HCT116 (cell line): ENCODE measurements at regions not wholly inside any gene's neighbourhood (a gene's known extent, or its start where the extent isn't known, plus 50 kb on each side); places are given as distances from the start of the nearest gene placed in this dataset.

Experiments
- ATAC-seq: fragments of 200-7000 bp; cut with Tn5 transposase; 2 replicates; pipeline ENCODE4 v1.9.1; 2020; ENCODE audit warnings: mild to moderate bottlenecking, moderate library complexity
- BruUV-seq: library from RNA; stranded (reverse); fragments of 400-500 nt; replicated peaks from 2 replicates; lab custom pipeline; 2021; lab: Mats Ljungman, UMichigan
- CTCF ChIA-PET: fragments of 300-600 bp; sonication (Branson Sonifier 250); formaldehyde crosslinking; loops from one replicate; lab custom pipeline; 2021; ENCODE audit warnings: antibody characterized with exemption; lab: Charles Lee
- POLR2A ChIA-PET: fragments of 300-600, 350-600 bp; sonication (Branson Sonifier 250); formaldehyde crosslinking; loops from one replicate; lab custom pipeline; 2021; ENCODE audit warnings: antibody characterized with exemption; lab: Charles Lee
- RAD21 ChIA-PET, 2 experiments: fragments of 300-600 bp; sonication (Branson Sonifier 250); formaldehyde crosslinking; loops; one replicate each; lab custom pipeline; 2023; ENCODE audit warnings: low total read pairs in 2 of 2; ENCODE audit not compliant: uncharacterized antibody in 2 of 2, unreplicated experiment in 2 of 2, low non-redundant PET in 1 of 2; lab: Charles Lee
- DNase-seq: peaks from one replicate; pipeline ENCODE4 v3.0.0-alpha.2; 2010; ENCODE audit warnings: low read depth, low spot score
- H2AFZ ChIP-seq: fragments of 200-600 bp; shearing (Covaris generic), sonication (generic); 2 replicates; pipeline ENCODE4 v1.6.1; 2017; ENCODE audit warnings: low read depth, mixed run types, mixed read lengths, antibody characterized with exemption, low read length; ENCODE audit not compliant: poor library complexity, severe bottlenecking
- H3K27ac ChIP-seq: 2 replicates; pipeline ENCODE4 v1.5.1; 2012; ENCODE audit warnings: low read depth, low read length
- H3K27me3 ChIP-seq: fragments of 200-600 bp; sonication (generic); 2 replicates; pipeline ENCODE4 v1.6.1; 2016; ENCODE audit warnings: mixed run types, low read length, mixed read lengths; ENCODE audit not compliant: insufficient read depth
- H3K36me3 ChIP-seq, 2 experiments: fragments of 200-500 bp in 1 of 2; fragments of 200-600 bp in 1 of 2; sonication (Bioruptor generic) in 1 of 2; sonication (generic) in 1 of 2; 2 replicates each; pipeline versions ENCODE4 v1.5.1 to v1.6.1; 2014 to 2016; ENCODE audit warnings: low read length in 2 of 2, inconsistent platforms in 1 of 2, mixed read lengths in 1 of 2, mixed run types in 1 of 2; ENCODE audit not compliant: insufficient read depth in 2 of 2, control insufficient read depth in 1 of 2
- H3K4me1 ChIP-seq, 2 experiments: fragments of 200-600 bp in 1 of 2; sonication (generic) in 1 of 2; 2 replicates each; pipeline versions ENCODE4 v1.5.1 to v1.6.1; 2012 to 2017; ENCODE audit warnings: low read length in 2 of 2, inconsistent platforms in 1 of 2, mild to moderate bottlenecking in 1 of 2, mixed read lengths in 1 of 2, mixed run types in 1 of 2, moderate library complexity in 1 of 2; ENCODE audit not compliant: insufficient read depth in 2 of 2, control insufficient read depth in 1 of 2
- H3K4me2 ChIP-seq: fragments of 200-600 bp; sonication (generic); 2 replicates; pipeline ENCODE4 v1.6.1; 2017; ENCODE audit warnings: mixed run types, low read length, mixed read lengths
- H3K4me3 ChIP-seq, 2 experiments: fragments of 200-600 bp in 1 of 2; sonication (generic) in 1 of 2; replicated peaks in 1 of 2; 2 replicates each; pipeline ENCODE4 v1.5.1; 2011 to 2016; ENCODE audit warnings: low read length in 2 of 2, control low read depth in 1 of 2, low read depth in 1 of 2, mild to moderate bottlenecking in 1 of 2, mixed read lengths in 1 of 2, mixed run types in 1 of 2
- H3K79me2 ChIP-seq: fragments of 200-600 bp; sonication (generic); 2 replicates; pipeline ENCODE4 v1.6.1; 2017; ENCODE audit warnings: mild to moderate bottlenecking, mixed run types, low read length, moderate library complexity, mixed read lengths; ENCODE audit not compliant: insufficient read depth
- H3K9ac ChIP-seq: fragments of 200-600 bp; sonication (generic); 2 replicates; pipeline ENCODE4 v1.6.1; 2016; ENCODE audit warnings: low read length, mixed read lengths
- H3K9me2 ChIP-seq: fragments of 200-600 bp; sonication (generic), shearing (Covaris generic); 2 replicates; pipeline ENCODE4 v1.6.1; 2017; ENCODE audit warnings: mixed run types, mild to moderate bottlenecking, moderate library complexity; ENCODE audit not compliant: insufficient read depth
- H3K9me3 ChIP-seq, 2 experiments: fragments of 200-500 bp in 1 of 2; fragments of 200-600 bp in 1 of 2; sonication (Bioruptor generic) in 1 of 2; sonication (generic) in 1 of 2; 2 replicates each; pipeline ENCODE4 v1.6.1; 2014 to 2017; ENCODE audit warnings: low read length in 2 of 2, mixed read lengths in 2 of 2, inconsistent platforms in 1 of 2, low read depth in 1 of 2, mild to moderate bottlenecking in 1 of 2, mixed run types in 1 of 2, moderate library complexity in 1 of 2; ENCODE audit not compliant: control insufficient read depth in 1 of 2, insufficient read depth in 1 of 2
- H4K20me1 ChIP-seq: fragments of 200-600 bp; sonication (generic), shearing (Covaris generic); 2 replicates; pipeline ENCODE4 v1.6.1; 2017; ENCODE audit warnings: mixed run types, mild to moderate bottlenecking, moderate library complexity; ENCODE audit not compliant: insufficient read depth
- CTCF ChIP-seq, 3 experiments: fragments of 200-600 bp in 1 of 3; sonication (generic) in 1 of 3; IDR thresholded peaks in 2 of 3; conservative IDR thresholded peaks in 1 of 3; 2 replicates each; pipeline ENCODE4 v1.5.1; 2012 to 2017; ENCODE audit warnings: low read depth in 2 of 3, low read length in 2 of 3, antibody characterized with exemption in 1 of 3, borderline replicate concordance in 1 of 3, control low read depth in 1 of 3, mild to moderate bottlenecking in 1 of 3, mixed read lengths in 1 of 3, mixed run types in 1 of 3, moderate library complexity in 1 of 3; ENCODE audit not compliant: insufficient read depth in 1 of 3
- EGR1 ChIP-seq: IDR thresholded peaks from 2 replicates; pipeline ENCODE4 v1.6.1; 2012; ENCODE audit warnings: low read depth
- EZH2 ChIP-seq: fragments of 200-600 bp; sonication (generic); IDR thresholded peaks from 2 replicates; pipeline ENCODE4 v1.6.1; 2017; ENCODE audit warnings: antibody characterized with exemption, mixed run types
- MAX ChIP-seq: IDR thresholded peaks from 2 replicates; pipeline ENCODE4 v1.6.1; 2012
- POLR2AphosphoS5 ChIP-seq: IDR thresholded peaks from 2 replicates; pipeline ENCODE4 v1.6.1; 2011; ENCODE audit warnings: mild to moderate bottlenecking, low read depth, low read length, moderate library complexity
- SRF ChIP-seq: IDR thresholded peaks from 2 replicates; pipeline ENCODE4 v1.6.1; 2012; ENCODE audit warnings: low read depth
- TCF7L2 ChIP-seq: IDR thresholded peaks from 2 replicates; pipeline ENCODE4 v1.7.0; 2011; ENCODE audit warnings: borderline replicate concordance, inconsistent platforms; ENCODE audit not compliant: insufficient read depth, insufficient read length; ENCODE audit errors: extremely low read depth
- ZBTB33 ChIP-seq: IDR thresholded peaks from 2 replicates; pipeline ENCODE4 v1.6.1; 2011; ENCODE audit warnings: mild to moderate bottlenecking, low read length, moderate library complexity; ENCODE audit not compliant: insufficient replicate concordance; ENCODE audit errors: extremely low read depth
- ZNF274 ChIP-seq: fragments of 200-500 bp; sonication (Bioruptor generic); IDR thresholded peaks from 2 replicates; pipeline ENCODE4 v1.6.1; 2014; ENCODE audit warnings: mild to moderate bottlenecking, low read depth, low read length, inconsistent platforms
- intact Hi-C: fragments of 100-400 bp; cut with micrococcal nuclease; formaldehyde crosslinking; loops from 2 replicates; pipeline ENCODE4 v1.10.0; 2022

- no peaks in the 10 kb centered on the region for H3K36me3 ChIP-seq
- H2AFZ ChIP-seq, result no peak overlapping the region
- H3K4me3 ChIP-seq, result no peak overlapping the region
- H4K20me1 ChIP-seq, result no peaks in the 10 kb centered on the region
- no peak overlapping the region for H3K4me2 ChIP-seq
- no TSS peak for BruUV-seq
- H3K27me3 ChIP-seq, result peaks cover 7% of the 10 kb centered on the region; the same call in 1 of the 2 replicates
- RAD21 ChIA-PET, result no interaction called here
- no peak for DNase-seq
- CTCF ChIA-PET, result no interaction called here
- TF ChIP-seq CTCF (IDR thresholded peaks at IDR 0.05 in 2 of 3, conservative IDR thresholded peaks at IDR 0.05 in 1 of 3; ENCODE audit: borderline replicate concordance in 1 of 3, insufficient read depth in 1 of 3, low read depth in 2 of 3, low read length in 2 of 3), result no peak
- TF ChIP-seq SRF, result no peak
- TF ChIP-seq TCF7L2, result no peak
- TF ChIP-seq ZBTB33, result no peak
- no peak for TF ChIP-seq MAX
- no peak for TF ChIP-seq ZNF274
- no peak for TF ChIP-seq POLR2AphosphoS5
- no peak for TF ChIP-seq EGR1
- no peak for TF ChIP-seq EZH2
- H3K27ac ChIP-seq, result no peak overlapping the region
- ATAC-seq, result no peak
- no peaks in the 10 kb centered on the region for H3K4me1 ChIP-seq
- H3K9ac ChIP-seq, result no peak overlapping the region
- POLR2A ChIA-PET, result no interaction called here
- no peaks in the 10 kb centered on the region for H3K9me2 ChIP-seq
- intact Hi-C loops, result no loop called here
- no peaks in the 10 kb centered on the region for H3K79me2 ChIP-seq
- no peaks in the 10 kb centered on the region for H3K9me3 ChIP-seq
Measured at GRCh38 chr2:39607538-39608262, 58.0 kb upstream of the TMEM178A start.
